Pons (tissue), 1 donor: ENCODE measurements at regions not wholly inside any gene's neighbourhood (a gene's known extent, or its start where the extent isn't known, plus 50 kb on each side); places are given as distances from the start of the nearest gene placed in this dataset.
"Not testable (repeated sequence)": the region's sequence is repeated elsewhere in the genome, so short reads cannot be mapped to it uniquely, and the experiment has no call there.

Source experiments
- DNase-seq: peaks from one replicate; pipeline ENCODE4 v3.0.0-alpha.2; 2016; ENCODE audit warnings: low spot score

DNA sequence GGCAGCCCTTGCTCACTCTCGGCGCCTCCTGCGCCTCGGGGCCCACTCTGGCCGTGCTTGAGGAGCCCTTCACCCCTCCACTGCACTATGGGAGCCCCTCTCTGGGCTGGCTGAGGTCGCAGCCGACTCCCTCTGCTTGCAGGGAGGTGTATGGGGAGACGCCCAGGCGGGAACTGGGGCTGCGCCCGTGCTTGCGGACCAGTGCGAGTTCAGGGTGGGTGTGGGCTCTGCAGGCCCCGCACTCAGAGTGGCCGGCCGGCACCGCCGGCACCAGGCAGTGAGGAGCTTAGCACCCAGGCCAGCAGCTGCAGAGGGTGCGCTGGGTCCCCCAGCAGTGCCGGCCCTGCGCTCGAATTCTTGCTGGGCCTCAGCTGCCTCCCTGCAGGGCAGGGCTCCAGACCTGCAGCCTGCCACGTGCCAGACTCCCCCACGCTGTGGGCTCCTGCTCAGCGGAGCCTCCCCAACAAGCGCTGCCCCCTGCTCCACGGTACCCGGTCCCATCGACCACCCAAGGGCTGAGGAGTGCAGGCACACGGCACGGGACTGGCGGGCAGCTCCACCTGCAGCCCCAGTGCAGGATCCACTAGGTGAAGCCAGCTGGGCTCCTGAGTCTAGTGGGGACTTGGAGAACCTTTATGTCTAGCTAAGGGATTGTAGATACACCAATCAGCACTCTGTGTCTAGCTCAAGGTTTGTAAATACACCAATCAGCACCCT is 54.0 kb upstream of the WWC2 start:
- DNase-seq = not testable (repeated sequence)

GRCh38 chr4:183038436-183038835 is 60.6 kb upstream of the WWC2 start:
- no peak for DNase-seq

DNA sequence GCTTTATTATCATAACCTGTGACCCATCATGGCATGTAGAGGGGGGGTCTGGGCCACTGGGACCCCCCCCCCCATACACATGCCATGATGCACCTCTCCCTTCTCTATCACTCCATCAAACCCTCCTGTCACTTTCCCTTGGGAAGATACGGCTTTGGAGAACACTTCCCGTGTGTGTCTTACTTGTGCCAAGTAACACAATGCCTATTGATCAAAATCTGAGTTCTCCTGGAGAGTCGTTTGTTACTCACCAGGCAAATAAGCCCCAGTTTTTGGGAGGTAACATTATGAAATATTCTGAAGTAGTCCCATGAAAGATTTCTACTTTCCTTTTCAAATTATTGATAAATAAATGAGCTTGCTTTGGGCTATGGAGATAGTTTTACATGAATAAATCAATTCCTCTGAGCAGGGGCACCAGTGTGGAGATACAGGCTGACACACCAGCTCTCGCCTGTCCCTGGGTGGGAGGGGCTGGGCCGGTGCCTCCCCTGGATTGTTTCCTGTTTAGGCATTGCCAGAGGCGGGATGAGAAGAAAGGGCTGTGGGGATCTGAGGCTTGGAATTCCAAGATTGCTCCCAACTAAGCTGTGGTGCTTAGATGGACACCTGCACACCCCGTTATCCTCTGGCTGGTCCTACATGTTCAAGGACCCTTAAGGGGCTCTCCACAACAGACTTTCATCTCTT is 63.2 kb upstream of the WWC2 start:
- DNase-seq = no peak

DNA sequence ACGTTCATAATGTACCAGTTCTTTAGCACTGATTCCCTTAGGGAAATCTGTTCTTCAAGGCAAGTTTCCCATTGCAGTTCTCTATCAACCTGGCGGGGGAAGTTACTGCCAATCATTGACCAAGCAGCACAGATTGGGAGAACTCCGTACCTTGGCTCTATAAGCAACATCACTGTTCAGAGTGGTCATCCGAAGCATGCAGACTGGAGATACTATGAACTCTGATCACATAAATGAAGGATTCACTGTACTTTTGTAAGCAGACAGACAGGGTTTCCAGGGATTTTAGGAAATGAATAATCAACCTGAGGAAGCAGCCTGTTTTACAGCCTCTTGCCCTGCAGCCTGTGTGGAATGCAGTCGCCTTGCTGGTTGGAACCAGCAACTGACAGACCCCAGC is 63.8 kb upstream of the WWC2 start:
- DNase-seq = no peak

- no peak for DNase-seq
Observed at GRCh38 chr4:183030823-183031222, 68.2 kb upstream of the WWC2 start.

DNA sequence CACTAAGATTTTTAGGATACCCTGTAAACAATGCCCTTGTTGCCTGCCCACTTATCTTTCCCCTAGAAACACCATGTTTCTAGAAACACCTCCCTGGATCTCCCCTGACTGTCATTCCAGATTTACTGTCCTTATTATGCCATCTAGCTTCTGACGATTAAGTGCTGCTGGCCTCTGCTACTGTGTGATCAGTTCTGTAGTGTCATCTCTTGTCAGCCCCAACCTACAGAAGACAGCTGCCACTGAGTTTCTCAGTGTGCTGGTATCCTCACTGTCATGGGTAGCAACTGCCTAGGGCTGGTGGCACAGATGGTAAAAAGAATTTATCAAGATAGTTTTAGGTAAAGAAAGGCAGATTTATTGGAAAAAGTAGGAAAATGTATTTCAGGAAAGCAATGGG is 68.7 kb upstream of the WWC2 start:
- DNase-seq = no peak

DNA sequence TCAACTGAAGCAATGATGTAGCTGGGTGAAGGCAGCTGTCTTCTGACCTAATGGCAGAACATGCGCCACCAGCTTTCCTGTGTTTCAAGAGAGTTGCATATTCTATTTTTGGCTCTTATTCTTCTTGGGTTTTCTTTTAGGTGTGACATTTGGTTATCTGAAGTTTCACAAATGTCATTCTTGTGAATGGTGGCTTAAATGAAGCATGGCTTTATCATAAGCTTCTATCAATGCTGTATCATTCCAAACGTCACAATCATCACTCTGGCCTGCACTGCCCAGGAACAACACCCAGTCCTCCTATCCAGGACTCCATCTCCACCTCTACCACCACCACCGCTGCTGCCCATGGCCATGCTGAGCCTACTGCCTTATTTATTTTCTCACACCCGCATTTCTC is 69.7 kb upstream of the WWC2 start:
- DNase-seq = no peak

GRCh38 chr4:183026701-183027100 is 72.4 kb upstream of the WWC2 start:
- DNase-seq = no peak

DNA sequence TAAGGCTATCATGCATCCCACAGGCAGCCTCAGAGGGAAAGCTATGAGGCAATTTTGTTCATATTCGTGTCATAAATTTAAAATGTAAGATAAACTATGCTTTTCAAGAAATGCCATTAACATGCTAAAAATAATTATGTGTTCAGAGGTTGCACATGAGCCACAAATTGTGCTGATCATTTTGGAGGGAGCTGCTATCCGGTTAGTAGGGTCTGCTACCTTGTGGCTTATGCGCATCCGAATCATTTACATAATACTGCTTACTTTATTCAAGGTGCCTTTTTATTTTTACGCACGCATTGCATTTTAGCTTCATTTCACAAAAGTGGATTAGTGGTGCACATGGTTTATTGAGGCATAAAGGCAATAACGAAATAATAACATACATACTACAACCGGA is 76.4 kb upstream of the WWC2 start:
- DNase-seq = no peak

GRCh38 chr4:183017962-183018361 is 81.1 kb upstream of the WWC2 start:
- no peak for DNase-seq

DNA sequence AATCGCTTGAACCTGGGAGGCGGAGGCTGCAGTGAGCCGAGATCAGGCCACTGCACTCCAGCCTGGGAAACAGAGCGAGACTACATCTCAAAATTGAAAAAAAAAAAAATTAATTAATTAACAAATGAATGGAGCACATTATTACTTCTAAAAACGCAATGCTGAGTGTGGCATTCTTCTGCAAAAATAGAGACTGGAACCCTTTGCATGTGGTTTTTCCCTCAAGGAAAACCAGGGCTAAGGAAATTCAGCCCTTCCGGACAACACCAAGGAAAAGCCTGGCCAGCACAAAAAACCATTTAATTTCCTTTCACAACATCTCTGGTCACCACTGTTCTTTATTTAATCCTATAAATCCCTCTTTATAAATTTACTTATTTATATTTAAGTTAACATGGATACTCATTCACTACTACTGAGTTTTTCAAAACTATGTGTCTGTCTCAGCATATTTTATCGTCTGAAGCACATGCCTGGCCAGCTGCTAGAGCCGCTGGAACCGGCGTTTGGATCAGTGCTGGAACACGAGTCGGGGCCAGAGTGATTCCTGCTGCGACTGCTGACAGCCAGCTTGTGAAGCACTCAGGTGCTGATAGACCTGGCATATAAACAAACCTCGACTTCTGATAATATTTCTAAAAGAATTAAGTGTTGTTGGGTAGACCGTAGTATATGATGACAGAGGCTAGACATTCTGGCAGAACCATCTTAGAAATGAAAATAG is 84.5 kb upstream of the WWC2 start:
- no peak for DNase-seq

DNA sequence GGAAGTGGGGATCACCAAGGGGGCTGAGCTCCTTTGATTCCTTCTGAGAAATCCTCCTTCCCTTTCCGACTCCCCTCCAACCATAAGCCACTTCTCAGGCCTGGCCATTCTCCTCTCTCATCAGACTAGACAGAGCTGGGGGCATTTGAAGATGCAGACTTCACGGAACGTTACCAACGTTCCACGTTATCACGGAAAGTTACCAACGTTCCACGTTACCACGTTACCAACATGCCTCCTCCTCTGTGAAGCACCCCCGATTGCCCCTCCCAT is 85.4 kb upstream of the WWC2 start:
- no peak for DNase-seq

- DNase-seq = no peak
Observed at GRCh38 chr4:183012879-183013729, 86.0 kb upstream of the WWC2 start.

DNA sequence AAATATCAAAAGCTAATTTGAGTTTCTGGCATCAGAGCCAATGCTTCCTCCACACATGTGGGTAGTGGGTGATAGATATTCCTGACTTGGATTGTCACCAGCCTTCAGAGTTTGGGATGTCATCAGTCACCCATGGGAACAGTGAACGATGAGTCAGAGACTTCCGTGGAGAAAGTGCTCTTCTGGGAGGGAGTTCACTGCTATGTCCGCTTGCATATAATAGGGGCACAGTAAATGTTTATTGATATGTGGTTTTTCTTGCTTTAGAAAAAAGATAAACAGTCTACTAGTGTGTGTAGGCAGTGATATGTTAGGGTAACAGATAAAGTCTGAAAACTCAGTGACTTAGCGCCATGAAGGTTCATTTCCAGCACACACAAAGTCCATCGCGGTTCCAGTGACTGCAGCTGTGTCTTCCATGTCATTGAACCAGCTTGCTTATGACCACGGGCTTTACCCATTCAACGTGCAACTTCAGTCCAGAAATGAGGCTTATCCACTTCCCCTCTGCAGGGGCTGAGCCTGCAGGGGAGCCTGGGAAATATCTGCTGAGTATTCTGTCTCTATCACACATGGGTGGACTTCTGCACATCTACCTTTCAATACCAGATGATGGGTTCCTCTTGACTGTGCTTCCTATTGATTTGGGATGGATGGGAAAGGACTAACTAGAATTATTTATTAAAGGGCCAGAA is 87.7 kb upstream of the WWC2 start:
- no peak for DNase-seq

DNA sequence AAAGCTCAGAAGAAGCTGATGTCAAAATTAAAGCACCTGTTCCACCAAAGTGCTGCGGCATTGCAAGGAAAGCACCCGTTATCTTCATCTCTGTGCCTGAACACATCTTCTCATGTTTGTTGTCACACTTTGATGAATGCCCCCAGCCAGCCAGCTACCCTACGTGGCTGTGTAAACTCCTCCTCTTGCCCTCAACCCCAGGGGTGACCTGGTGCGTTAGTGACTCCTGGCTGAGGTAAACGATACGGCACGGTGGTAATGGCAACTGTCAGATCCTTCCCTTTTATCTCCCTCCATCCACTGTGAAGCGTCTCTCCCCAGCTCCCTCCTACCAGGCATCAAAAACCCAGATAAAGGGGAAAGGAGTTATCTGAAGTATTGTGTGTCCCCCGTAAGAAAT is 90.6 kb upstream of the WWC2 start:
- DNase-seq = no peak

- not testable (repeated sequence) for DNase-seq
Observed at GRCh38 chr4:183004370-183004769, 87.2 kb upstream of the DCTD start.

GRCh38 chr4:182994171-182994570 is 77.0 kb upstream of the DCTD start:
- DNase-seq = no peak

- DNase-seq = no peak
Observed at GRCh38 chr4:182978152-182978827, 61.1 kb upstream of the DCTD start.

- DNase-seq = no peak
Observed at GRCh38 chr4:182975806-182976205, 58.6 kb upstream of the DCTD start.

DNA sequence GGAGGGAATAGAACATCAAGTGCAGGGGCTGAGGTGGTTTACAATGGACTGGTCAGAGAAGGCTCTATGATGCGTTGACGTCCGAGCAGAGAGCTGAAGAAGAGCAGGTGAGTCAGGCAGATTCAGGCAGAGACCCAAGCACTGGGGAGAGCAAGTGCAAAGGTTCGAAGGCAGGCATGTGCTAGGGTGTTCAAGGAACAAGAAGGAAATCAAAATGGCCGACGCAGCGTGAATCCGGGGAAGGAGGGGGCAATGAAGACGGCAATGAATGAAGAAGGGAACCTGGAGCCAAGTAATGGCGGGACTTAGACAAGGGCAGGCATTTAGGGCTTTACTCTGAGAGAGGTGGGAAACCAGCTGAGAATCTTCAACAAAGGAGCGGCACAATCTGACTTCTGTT is 56.8 kb upstream of the DCTD start:
- no peak for DNase-seq

DNA sequence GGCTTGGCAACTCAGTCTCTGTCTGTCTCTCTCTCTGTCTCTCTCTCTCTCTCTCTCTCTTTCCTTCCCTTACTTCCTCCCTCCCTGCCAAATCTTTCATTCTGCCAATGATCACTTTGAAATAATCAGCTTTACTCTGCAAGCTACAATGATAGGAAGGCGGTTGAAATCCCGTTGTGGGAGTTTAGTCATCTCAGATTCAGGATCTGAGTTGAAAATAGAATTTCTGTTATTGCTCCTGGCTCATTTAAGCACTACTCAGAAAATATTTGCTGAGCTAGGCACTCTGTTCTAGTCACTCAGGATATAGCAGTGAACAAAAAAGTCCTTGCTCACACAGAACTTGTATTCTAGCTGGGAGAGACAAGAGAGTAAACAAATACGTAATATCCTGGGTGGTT is 56.3 kb upstream of the DCTD start:
- DNase-seq = no peak
